Body of pancreas (tissue), 4 donors: ENCODE measurements at regions not wholly inside any gene's neighbourhood (a gene's known extent, or its start where the extent isn't known, plus 50 kb on each side); places are given as distances from the start of the nearest gene placed in this dataset.

Source experiments
- ATAC-seq: fragments of 150-250 bp; one replicate; pipeline ENCODE4 v1.9.1; 2016
- DNase-seq, 4 donors: peaks; one replicate each; pipeline ENCODE4 v3.0.0-alpha.2; 2019
- H3K27ac ChIP-seq, 4 donors: fragments of 200-600 bp; sonication (generic); 1 replicate in 3 of 4; 2 replicates in 1 of 4; pipeline versions ENCODE4 v1.5.1 to v1.6.1; 2016 to 2019; ENCODE audit warnings: mild to moderate bottlenecking in 1 of 4, mixed read lengths in 1 of 4, moderate library complexity in 1 of 4
- H3K27me3 ChIP-seq, 2 donors: fragments of 200-600 bp; sonication (generic); one replicate each; pipeline ENCODE4 v1.6.0; 2016; ENCODE audit warnings: mild to moderate bottlenecking in 1 of 2
- H3K36me3 ChIP-seq, 2 donors: fragments of 200-600 bp; sonication (generic); replicated peaks in 1 of 2; 2 replicates each; pipeline ENCODE4 v1.5.1; 2016; ENCODE audit warnings: low read depth in 2 of 2; ENCODE audit not compliant: insufficient read depth in 1 of 2
- H3K4me1 ChIP-seq: fragments of 200-600 bp; sonication (generic); one replicate; pipeline ENCODE4 v1.6.0; 2016
- H3K4me3 ChIP-seq, 2 donors: fragments of 200-600 bp; sonication (generic); 1 replicate in 1 of 2; 2 replicates in 1 of 2; pipeline ENCODE4 v1.5.1; 2016 to 2019
- H3K9me3 ChIP-seq, 3 donors: fragments of 200-600 bp; sonication (generic); 1 replicate in 2 of 3; 2 replicates in 1 of 3; pipeline ENCODE4 v1.5.1; 2016
- POLR2A ChIP-seq, 3 donors: fragments of 450-650 bp; IDR thresholded peaks; one replicate each; pipeline ENCODE4 v1.6.1; 2016; ENCODE audit warnings: antibody characterized with exemption in 3 of 3, mild to moderate bottlenecking in 2 of 3
- WGBS, 2 donors: methylation state at CpG; one replicate each; pipeline ENCODE4 v1.1.5; 2017; 5-methylcytosine and 5-hydroxymethylcytosine counted together
- intact Hi-C: fragments of 100-400 bp; cut with DNase I; formaldehyde crosslinking; loops from one replicate; pipeline ENCODE4 v1.15.1; 2023
- TF ChIP-seq, protein P1 (sequence below), 7 experiments: fragments of 450-650 bp in 4 of 7; fragments of 200-600 bp in 3 of 7; sonication (generic) in 3 of 7; IDR thresholded peaks; one replicate each; pipeline ENCODE4 v1.5.1; 2016 to 2019; ENCODE audit warnings: antibody characterized with exemption in 7 of 7

DNA sequence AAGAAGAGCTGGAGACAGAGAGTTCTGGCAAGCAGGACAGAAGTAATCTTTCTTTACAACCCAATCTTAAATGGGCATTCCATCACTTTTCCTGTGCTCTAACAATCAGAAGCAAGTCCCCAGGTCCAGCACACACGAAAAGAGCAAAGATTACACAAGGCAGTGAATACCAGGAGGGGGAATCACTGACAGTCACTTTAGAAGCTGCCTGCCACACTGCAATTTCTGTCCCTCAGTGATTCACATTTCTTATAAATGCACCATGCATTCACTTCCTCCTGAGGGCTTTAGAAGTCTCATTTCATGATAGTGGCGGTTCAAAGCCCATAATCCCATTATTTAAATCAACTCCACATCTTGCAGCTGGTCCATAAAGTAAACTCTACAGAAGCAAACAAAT, 362.5 kb downstream of the POM121L12 start:
- no peak for TF ChIP-seq POLR2A (IDR thresholded peaks at IDR 0.05)
- TF ChIP-seq, protein P1, sequence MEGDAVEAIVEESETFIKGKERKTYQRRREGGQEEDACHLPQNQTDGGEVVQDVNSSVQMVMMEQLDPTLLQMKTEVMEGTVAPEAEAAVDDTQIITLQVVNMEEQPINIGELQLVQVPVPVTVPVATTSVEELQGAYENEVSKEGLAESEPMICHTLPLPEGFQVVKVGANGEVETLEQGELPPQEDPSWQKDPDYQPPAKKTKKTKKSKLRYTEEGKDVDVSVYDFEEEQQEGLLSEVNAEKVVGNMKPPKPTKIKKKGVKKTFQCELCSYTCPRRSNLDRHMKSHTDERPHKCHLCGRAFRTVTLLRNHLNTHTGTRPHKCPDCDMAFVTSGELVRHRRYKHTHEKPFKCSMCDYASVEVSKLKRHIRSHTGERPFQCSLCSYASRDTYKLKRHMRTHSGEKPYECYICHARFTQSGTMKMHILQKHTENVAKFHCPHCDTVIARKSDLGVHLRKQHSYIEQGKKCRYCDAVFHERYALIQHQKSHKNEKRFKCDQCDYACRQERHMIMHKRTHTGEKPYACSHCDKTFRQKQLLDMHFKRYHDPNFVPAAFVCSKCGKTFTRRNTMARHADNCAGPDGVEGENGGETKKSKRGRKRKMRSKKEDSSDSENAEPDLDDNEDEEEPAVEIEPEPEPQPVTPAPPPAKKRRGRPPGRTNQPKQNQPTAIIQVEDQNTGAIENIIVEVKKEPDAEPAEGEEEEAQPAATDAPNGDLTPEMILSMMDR (IDR thresholded peaks at IDR 0.05), result no peak
- H3K4me3 ChIP-seq, result no peak overlapping the region
- no peak for DNase-seq

GRCh38 chr7:53398566-53398965, 363.1 kb downstream of the POM121L12 start:
- DNase-seq (no peak), ATAC-seq (no peak)
- intact Hi-C loops, result no loop called here
- TF ChIP-seq POLR2A (IDR thresholded peaks at IDR 0.05), result no peak
- TF ChIP-seq, protein P1 (IDR thresholded peaks at IDR 0.05), result no peak
- 30 to 32% methylated on average over 2 of the region's 2 CpGs for whole genome bisulfite sequencing, 2 donors
- Histone ChIP-seq H3K4me1 (no peaks in the 10 kb centered on the region), H3K36me3 (no peaks in the 10 kb centered on the region), H3K27me3 (no peaks in the 10 kb centered on the region), H3K4me3 (no peak overlapping the region), H3K9me3 (no peaks in the 10 kb centered on the region), H3K27ac (no peak overlapping the region)

More for the DNA sequence above, 362.5 kb downstream of the POM121L12 start:
- H3K36me3 ChIP-seq, result no peaks in the 10 kb centered on the region
- no peaks in the 10 kb centered on the region for H3K9me3 ChIP-seq
- no peak for ATAC-seq
- H3K27ac ChIP-seq, result no peak overlapping the region
- H3K4me1 ChIP-seq, result no peaks in the 10 kb centered on the region
- WGBS, 2 donors, result 37 to 44% methylated on average over 2 of the region's 2 CpGs
- H3K27me3 ChIP-seq, result no peaks in the 10 kb centered on the region
- intact Hi-C loops, result no loop called here

DNA sequence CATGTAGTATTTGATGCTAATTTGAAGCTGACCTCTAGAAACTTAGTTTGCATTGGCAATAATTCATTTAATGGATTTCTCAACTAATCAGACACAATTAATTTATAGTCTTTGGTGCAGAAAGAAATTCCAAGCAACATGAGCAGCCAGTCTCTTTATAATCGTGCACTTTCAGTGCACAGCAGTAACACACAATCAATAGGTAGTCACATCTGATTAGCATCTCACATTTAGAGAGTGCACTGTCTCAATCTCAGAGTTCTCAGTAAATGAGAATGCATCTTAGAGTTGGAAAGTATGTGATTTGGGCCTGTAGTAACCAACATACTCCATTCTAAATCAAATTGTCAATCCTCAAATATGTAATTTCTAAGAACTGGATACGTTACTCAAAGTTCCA, 377.6 kb downstream of the POM121L12 start:
- no peak for TF ChIP-seq POLR2A (IDR thresholded peaks at IDR 0.05)
- TF ChIP-seq, protein P1 (IDR thresholded peaks at IDR 0.05), result no peak
- no peaks in the 10 kb centered on the region for H3K4me1 ChIP-seq
- WGBS, 2 donors, result 38 to 70% methylated on average over 2 of the region's 2 CpGs
- H3K27me3 ChIP-seq, result no peaks in the 10 kb centered on the region
- H3K27ac ChIP-seq, result no peak overlapping the region
- intact Hi-C loops, result no loop called here
- H3K4me3 ChIP-seq, result no peak overlapping the region
- DNase-seq (no peak), ATAC-seq (no peak)
- no peaks in the 10 kb centered on the region for H3K36me3 ChIP-seq
- H3K9me3 ChIP-seq, result no peaks in the 10 kb centered on the region

DNA sequence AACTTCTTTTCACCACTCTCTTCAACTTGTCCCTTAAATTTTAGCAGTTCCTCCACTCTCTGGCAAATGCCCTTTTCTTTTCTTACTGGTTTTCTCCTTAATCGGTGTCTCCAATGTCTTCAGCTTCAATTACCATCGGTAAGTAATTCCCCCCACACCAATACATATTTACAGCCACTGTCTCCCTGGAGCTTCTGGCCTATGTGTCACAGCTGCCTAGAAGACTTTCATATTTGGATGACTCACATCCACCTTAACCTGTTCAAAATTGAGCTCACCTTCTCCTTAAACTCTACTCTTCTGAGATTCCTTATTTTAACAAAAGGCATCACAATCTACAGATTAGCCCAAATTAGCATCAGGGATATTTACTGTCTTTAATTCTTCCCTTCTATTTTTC, 380.4 kb downstream of the POM121L12 start:
- intact Hi-C loops, result no loop called here
- no peak for DNase-seq
- Histone ChIP-seq H3K9me3 (no peaks in the 10 kb centered on the region), H3K27me3 (no peaks in the 10 kb centered on the region), H3K4me1 (no peaks in the 10 kb centered on the region), H3K27ac (no peak overlapping the region), H3K36me3 (no peaks in the 10 kb centered on the region), H3K4me3 (no peak overlapping the region)
- 60 to 76% methylated on average over 2 of the region's 2 CpGs for WGBS, 2 donors
- no peak for TF ChIP-seq POLR2A (IDR thresholded peaks at IDR 0.05)
- TF ChIP-seq, protein P1 (IDR thresholded peaks at IDR 0.05), result no peak
- no peak for ATAC-seq

- DNase-seq (no peak), ATAC-seq (no peak)
- Histone ChIP-seq H3K4me1 (no peaks in the 10 kb centered on the region), H3K27me3 (no peaks in the 10 kb centered on the region), H3K9me3 (no peaks in the 10 kb centered on the region), H3K4me3 (no peak overlapping the region), H3K36me3 (no peaks in the 10 kb centered on the region), H3K27ac (no peak overlapping the region)
- no peak for TF ChIP-seq POLR2A (IDR thresholded peaks at IDR 0.05)
- TF ChIP-seq, protein P1 (IDR thresholded peaks at IDR 0.05), result no peak
- WGBS, 2 donors, result 18 to 32% methylated on average over 1 of the region's 1 CpG
- intact Hi-C loops, result no loop called here
Observed at GRCh38 chr7:53418834-53419482, 383.5 kb downstream of the POM121L12 start.
